A204.1 (cell line): ENCODE measurements at regions not wholly inside any gene's neighbourhood (a gene's known extent, or its start where the extent isn't known, plus 50 kb on each side); places are given as distances from the start of the nearest gene placed in this dataset.
"Not testable (repeated sequence)": the region's sequence is repeated elsewhere in the genome, so short reads cannot be mapped to it uniquely, and the experiment has no call there.

Experiments
- FAIRE-seq: peaks from 2 replicates; lab custom pipeline; 2012; peaks lifted over from hg19 to GRCh38; lab: Jason Lieb, UNC

DNA sequence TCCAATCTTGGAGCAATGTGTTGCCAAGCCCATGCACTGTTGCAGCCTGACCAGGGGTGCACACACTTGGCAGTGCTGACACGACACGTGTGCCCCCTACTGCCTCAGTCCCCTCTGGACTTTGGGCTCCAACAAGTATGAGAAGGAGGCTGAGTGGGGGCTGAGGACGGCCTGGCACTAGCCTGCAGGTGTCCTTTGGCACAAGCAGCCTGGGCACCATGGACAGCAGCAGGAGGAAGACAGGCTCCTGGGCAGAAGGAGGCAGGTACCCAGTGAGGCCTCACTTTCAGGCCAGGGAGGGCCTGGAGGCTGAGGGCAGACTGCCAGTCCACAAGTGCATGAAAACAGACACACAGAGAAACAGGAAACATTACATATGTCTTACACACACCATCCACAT is 1702.9 kb upstream of the B3GALT2 start:
- FAIRE-seq: no peak

DNA sequence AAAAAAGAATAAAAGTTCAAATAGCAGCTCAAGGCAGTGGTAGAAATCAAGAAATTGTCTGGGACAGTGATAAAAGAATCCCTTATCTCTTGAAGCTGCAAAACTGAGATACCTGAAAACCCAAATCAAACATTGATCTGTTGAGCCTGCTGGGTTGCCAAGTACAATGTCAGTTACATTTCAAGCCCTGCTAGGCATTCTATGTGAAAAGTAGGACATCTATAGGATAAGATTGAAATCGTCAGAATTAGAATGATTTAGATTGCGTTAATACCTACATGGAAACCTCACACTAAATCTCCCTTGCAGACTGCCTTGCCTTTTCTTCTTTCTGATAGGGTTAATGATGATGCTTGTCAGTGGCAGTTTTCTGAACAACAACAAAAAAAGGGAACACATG is 1684.4 kb upstream of the B3GALT2 start:
- FAIRE-seq: no peak

DNA sequence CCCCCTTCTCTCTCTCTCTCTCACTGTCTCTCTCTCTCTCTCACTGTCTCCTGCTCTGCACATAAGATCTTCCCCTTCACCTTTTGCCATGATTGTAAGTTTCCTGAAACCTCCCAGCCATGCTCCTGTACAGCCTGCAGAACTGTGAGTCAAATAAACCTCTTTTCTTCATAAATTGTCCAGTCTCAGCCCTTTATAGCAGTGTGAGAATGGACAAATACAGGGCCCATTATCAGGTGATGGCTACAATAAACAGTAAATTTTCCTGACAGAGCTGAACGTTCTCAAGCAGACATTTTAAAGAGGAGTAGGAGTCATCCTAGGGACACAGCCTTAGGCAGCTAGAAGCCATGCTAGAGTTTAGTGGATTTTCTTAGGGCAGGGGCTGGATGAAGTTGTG is 1679.7 kb upstream of the B3GALT2 start:
- FAIRE-seq: no peak

DNA sequence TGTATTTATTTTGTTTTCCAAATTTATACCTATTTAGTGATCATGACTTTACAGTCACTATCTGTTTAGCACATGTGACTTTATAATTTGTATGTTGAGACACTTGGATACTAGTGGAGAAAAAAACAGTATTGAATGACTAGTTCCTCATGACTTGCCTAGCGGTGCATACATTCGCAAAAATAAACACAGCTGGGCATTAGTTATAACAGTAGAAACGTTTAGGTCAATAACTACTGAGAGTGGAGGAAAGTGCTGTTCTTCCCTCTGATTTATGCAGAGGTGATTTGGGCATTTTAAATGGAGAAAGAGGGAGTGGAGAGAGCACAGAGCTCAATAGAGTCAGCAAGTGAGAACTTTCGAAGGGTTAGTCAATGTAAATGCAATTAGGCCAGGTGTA is 1679.0 kb upstream of the B3GALT2 start:
- FAIRE-seq: no peak

GRCh38 chr1:194862129-194862528 is 1675.7 kb upstream of the B3GALT2 start:
- FAIRE-seq: no peak

- peak; percentile 90 for FAIRE-seq
Measured at GRCh38 chr1:194860248-194861201, 1674.1 kb upstream of the B3GALT2 start.

- FAIRE-seq: not testable (repeated sequence)
Measured at GRCh38 chr1:194859481-194860154, 1673.2 kb upstream of the B3GALT2 start.

- FAIRE-seq: not testable (repeated sequence)
Measured at GRCh38 chr1:194858811-194859480, 1672.5 kb upstream of the B3GALT2 start.

DNA sequence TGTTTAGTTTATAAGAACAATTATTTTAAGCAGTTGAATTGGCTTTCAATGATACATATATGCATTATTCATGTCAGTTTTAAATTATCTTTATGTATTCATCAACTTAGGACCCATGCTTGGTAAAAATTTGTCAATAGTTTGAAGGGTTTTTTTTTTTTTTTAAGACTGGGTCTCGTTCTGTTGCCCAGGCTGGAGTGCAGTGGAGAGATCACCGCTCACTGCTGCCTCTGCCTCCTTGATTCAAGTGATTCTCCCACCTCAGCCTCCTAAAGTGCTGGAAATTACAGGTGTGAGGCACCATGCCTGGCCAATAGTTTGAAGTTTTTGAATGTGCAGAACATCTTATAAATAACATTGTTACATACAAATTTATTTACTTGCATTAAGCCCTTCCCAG is 1671.0 kb upstream of the B3GALT2 start:
- no peak for FAIRE-seq

DNA sequence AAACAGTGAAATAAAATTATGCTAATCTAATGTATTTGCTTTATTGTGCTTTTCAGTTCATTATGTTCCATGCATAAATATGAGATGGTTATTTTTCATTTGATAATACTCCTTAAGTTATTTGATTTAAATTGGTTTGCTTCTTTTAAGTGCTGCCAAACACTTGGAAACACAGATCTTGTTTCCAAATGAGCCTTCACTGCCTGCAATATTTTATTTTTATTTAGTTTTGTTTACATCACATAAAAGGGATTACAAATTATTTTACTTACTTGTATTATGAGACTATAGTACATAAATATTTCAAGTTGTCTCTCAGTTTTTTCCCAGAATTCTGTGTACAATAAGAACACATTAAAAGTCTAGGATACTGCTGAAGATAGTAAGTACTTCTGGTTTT is 1662.4 kb upstream of the B3GALT2 start:
- FAIRE-seq: no peak

DNA sequence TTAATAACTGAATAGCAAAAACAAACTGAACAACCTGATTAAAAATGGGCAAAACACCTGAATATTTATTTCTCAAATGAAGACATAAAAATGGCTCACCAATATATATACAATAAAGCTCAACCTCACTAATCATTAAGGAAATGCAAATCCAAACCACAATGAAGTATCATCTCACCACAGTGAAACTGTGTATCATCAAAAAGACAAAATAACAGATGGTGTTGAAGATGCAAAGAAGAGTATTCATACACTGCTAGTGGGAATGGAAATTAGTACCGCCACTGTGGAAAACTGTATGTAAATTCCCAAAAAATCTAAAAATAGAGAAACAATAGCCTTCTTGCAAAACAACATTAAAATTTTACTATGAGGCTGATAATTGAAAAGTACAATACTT is 1660.1 kb upstream of the B3GALT2 start:
- FAIRE-seq: no peak

DNA sequence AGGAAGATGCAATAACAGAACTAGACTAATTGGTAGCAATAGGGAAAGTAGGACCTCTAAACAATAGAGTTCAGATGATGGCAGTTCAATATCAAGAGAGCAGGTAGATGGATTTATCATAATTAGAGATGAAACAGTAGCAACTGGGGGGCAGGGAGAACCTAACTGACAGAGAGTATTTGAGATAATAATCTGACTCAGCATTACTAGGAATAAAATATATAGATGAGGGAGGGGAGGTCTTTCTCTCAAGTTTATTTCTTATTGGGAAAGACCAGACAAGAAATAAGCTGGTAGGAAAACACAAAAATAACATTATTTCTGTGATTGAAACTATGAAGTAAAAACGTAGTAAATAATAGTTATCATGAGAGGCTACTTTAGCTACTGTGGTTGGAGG is 1656.7 kb upstream of the B3GALT2 start:
- no peak for FAIRE-seq

DNA sequence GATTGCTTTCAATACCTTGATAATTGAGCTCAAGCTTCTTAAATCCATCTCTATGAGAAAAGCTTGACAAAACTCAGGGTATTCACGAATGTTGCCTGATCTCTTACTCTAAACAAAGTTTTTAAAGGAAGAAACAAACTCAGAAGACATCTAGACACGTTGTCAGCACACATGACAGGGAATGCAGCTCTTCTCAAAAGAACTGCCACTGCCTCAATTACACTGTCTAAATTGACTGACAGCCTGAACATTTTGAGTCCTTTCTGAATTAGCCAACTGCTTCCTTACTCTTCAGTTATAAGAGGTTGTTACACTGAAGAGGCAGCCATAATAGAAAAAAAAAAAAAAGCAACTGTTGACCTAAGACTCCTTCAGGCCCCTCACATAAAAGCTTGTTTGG is 1646.7 kb upstream of the B3GALT2 start:
- FAIRE-seq: no peak

DNA sequence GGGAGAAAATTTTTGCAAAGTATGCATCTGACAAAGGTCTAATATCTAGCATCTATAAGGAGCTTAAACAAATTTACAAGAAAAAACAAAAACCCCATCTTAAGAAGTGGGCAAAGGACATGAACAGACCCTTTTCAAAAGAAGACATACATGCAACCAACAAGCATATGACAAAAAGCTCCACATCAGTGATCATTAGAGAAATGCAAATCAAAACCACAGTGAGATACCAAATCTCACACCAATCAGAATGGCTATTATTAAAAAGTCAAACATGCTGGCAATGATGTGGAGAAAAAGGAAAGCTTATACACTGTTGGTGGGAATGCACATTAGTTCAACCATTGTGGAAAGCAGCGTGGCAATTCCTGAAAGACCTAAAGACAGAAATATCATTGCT is 1645.2 kb upstream of the B3GALT2 start:
- FAIRE-seq: not testable (repeated sequence)

DNA sequence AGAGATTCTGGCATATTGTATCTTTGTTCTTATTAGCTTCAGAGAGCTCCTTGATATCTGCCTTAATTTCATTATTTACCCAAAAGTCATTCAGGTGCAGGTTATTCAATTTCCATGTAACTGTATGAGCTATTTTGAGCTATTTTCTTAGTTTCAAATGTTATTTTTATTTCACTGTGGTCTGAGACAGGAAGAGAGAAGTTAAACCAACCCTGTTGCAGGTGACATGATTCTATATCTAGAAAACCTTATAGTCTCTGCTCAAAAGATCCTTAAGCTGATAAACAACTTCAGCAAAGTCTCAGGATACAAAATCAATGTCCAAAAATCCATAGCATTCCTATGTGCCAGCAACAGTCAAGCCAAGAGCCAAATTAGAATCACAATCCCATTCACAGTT is 1644.0 kb upstream of the B3GALT2 start:
- FAIRE-seq: no peak

DNA sequence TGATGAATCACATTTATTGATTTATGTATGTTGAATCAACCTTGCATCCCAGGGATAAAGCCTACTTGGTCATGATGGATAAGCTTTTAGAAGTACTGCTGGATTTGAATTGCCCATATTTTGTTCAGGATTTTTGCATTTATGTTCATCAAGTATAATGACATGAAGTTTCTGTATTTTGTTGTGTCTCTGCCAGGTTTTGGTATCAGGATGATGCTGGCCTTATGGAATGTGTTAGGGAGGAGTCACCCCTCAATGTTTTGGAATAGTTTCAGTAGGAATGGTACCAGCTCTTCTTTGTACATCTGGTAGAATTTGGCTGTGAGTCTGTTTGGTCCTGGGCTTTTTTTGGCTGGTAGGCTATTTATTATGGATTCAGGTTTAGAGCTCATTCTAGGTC is 1643.1 kb upstream of the B3GALT2 start:
- no peak for FAIRE-seq

- FAIRE-seq: peak; percentile 21
Measured at GRCh38 chr1:194825382-194825781, 1639.0 kb upstream of the B3GALT2 start.

- no peak for FAIRE-seq
Measured at GRCh38 chr1:194821091-194821490, 1634.7 kb upstream of the B3GALT2 start.

GRCh38 chr1:194818674-194819073 is 1632.3 kb upstream of the B3GALT2 start:
- FAIRE-seq: no peak

- FAIRE-seq: no peak
Measured at GRCh38 chr1:194816859-194817258, 1630.4 kb upstream of the B3GALT2 start.

GRCh38 chr1:194813096-194813495 is 1626.7 kb upstream of the B3GALT2 start:
- FAIRE-seq: no peak

DNA sequence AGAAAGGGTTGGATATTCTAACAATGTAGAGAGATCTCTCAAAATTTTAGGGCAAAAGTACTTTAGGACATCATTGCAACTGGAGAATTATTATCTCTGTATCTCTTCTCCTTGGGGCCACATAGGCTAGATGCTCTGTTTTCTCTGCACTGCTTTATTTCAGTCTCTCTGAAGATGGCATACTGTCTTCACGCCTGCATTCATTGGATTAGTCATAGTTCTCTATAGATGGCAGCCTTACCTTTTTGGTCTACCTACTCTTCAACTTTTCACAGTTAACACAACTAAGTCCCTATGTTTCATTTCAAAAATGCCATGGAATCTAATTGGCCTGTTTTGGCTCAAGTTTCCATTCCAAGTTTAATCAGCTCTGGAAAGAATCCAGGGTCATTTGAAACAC is 1623.3 kb upstream of the B3GALT2 start:
- FAIRE-seq: no peak

- no peak for FAIRE-seq
Measured at GRCh38 chr1:194809215-194809614, 1622.8 kb upstream of the B3GALT2 start.
